HEK293T (cell line): ENCODE measurements at regions not wholly inside any gene's neighbourhood (a gene's known extent, or its start where the extent isn't known, plus 50 kb on each side); places are given as distances from the start of the nearest gene placed in this dataset.

Experiments used
- ARNT ChIP-seq: fragments of 450-650 bp; IDR thresholded peaks from 2 replicates; pipeline ENCODE4 v1.6.1; 2017; ENCODE audit warnings: mild to moderate bottlenecking
- BHLHE40 ChIP-seq: fragments of 450-650 bp; IDR thresholded peaks from 2 replicates; pipeline ENCODE4 v1.6.1; 2016; ENCODE audit warnings: mild to moderate bottlenecking, moderate library complexity, borderline replicate concordance
- ELF4 ChIP-seq: fragments of 450-650 bp; IDR thresholded peaks from 2 replicates; pipeline ENCODE4 v1.6.1; 2017; ENCODE audit warnings: antibody characterized with exemption
- FOXA1 ChIP-seq: fragments of 450-650 bp; IDR thresholded peaks from 2 replicates; pipeline ENCODE4 v1.6.1; 2016; ENCODE audit warnings: mild to moderate bottlenecking
- FOXK2 ChIP-seq: fragments of 450-650 bp; IDR thresholded peaks from 2 replicates; pipeline ENCODE4 v1.6.1; 2016; ENCODE audit warnings: mild to moderate bottlenecking
- FOXM1 ChIP-seq: fragments of 450-650 bp; IDR thresholded peaks from 2 replicates; pipeline ENCODE4 v1.6.1; 2017; ENCODE audit warnings: mild to moderate bottlenecking, borderline replicate concordance
- HDGF ChIP-seq: fragments of 450-650 bp; IDR thresholded peaks from 2 replicates; pipeline ENCODE4 v1.6.1; 2017; ENCODE audit warnings: antibody characterized with exemption, borderline replicate concordance
- L3MBTL2 ChIP-seq: fragments of 450-650 bp; conservative IDR thresholded peaks from 2 replicates; pipeline ENCODE4 v1.6.1; 2016; ENCODE audit warnings: mild to moderate bottlenecking
- NFRKB ChIP-seq: fragments of 450-650 bp; IDR thresholded peaks from 2 replicates; pipeline ENCODE4 v1.6.1; 2016; ENCODE audit warnings: mild to moderate bottlenecking, moderate library complexity
- SP1 ChIP-seq: fragments of 450-650 bp; IDR thresholded peaks from 2 replicates; pipeline ENCODE4 v1.6.1; 2017
- SUZ12 ChIP-seq: fragments of 450-650 bp; IDR thresholded peaks from 2 replicates; pipeline ENCODE4 v1.6.1; 2016; ENCODE audit warnings: mild to moderate bottlenecking
- TARDBP ChIP-seq: fragments of 450-650 bp; IDR thresholded peaks from 2 replicates; pipeline ENCODE4 v1.6.1; 2016
- ZNF384 ChIP-seq: fragments of 450-650 bp; IDR thresholded peaks from 2 replicates; pipeline ENCODE4 v1.6.1; 2016
- TF ChIP-seq, protein P1 (sequence below): fragments of 450-650 bp; IDR thresholded peaks from 2 replicates; pipeline ENCODE4 v1.6.1; 2016

DNA sequence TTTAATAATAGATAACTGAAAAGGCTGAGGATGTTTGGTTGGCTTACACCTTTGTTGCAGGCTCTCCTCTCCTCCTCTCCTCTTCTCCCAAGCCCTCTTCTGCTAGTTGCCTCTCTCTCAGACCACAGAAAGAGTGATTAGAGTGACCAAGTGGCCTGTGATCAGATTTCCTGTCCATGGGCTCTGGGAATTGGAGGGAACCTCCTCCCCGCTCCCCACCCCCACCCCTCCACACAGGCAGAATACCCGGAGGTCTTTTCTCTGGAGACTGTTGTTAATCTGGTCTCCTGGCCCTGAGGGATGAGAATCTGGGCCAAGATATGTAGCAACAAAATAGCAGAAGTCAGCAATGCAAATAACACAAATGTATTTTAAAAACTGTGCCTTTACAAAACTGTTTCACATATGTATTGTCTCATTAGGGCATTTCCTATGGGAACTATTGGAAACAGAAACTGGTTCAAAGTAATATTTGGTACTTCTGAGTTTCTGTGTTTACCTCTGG lies 361.3 kb downstream of the NR2F1-AS1 start:
- TF ChIP-seq FOXA1 (no peak), NFRKB (no peak), FOXK2 (no peak), FOXM1 (no peak), ARNT (no peak), ZNF384 (no peak), BHLHE40 (no peak), SP1 (no peak), ELF4 (no peak), L3MBTL2 (no peak), SUZ12 (no peak), HDGF (no peak), TARDBP (no peak)
- TF ChIP-seq, protein P1, sequence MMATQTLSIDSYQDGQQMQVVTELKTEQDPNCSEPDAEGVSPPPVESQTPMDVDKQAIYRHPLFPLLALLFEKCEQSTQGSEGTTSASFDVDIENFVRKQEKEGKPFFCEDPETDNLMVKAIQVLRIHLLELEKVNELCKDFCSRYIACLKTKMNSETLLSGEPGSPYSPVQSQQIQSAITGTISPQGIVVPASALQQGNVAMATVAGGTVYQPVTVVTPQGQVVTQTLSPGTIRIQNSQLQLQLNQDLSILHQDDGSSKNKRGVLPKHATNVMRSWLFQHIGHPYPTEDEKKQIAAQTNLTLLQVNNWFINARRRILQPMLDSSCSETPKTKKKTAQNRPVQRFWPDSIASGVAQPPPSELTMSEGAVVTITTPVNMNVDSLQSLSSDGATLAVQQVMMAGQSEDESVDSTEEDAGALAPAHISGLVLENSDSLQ, result no peak
